ENCODE measurements at regions not wholly inside any gene's neighbourhood (a gene's known extent, or its start where the extent isn't known, plus 50 kb on each side); places are given as distances from the start of the nearest gene placed in this dataset.
"Not testable (repeated sequence)": the region's sequence is repeated elsewhere in the genome, so short reads cannot be mapped to it uniquely, and the experiment has no call there.

- DNase-seq (ENCODE audit: low spot score) (no peak), ATAC-seq (no peak)
- intact Hi-C loops (cut with DNase I) = no loop called here
Measured at GRCh38 chr3:110887176-110887575, 184.4 kb upstream of the NECTIN3 start.

GRCh38 chr3:110888625-110889375, 182.8 kb upstream of the NECTIN3 start:
- intact Hi-C loops (cut with DNase I); ATAC-seq; DNase-seq (ENCODE audit: low spot score): not testable (repeated sequence)

GRCh38 chr3:110889376-110889699, 182.3 kb upstream of the NECTIN3 start:
- ATAC-seq; DNase-seq (ENCODE audit: low spot score); intact Hi-C loops (cut with DNase I): not testable (repeated sequence)

- ATAC-seq (no peak), DNase-seq (ENCODE audit: low spot score) (no peak)
- intact Hi-C loops (cut with DNase I) = no loop called here
Measured at GRCh38 chr3:110894574-110894973, 177.0 kb upstream of the NECTIN3 start.

- DNase-seq (ENCODE audit: low spot score) (no peak), ATAC-seq (no peak)
- intact Hi-C loops (cut with DNase I) = no loop called here
Measured at GRCh38 chr3:110895054-110895453, 176.6 kb upstream of the NECTIN3 start.

- ATAC-seq = no peak
- intact Hi-C loops (cut with DNase I) = no loop called here
- DNase-seq (ENCODE audit: low spot score) = no peak
Measured at GRCh38 chr3:110897046-110897445, 174.6 kb upstream of the NECTIN3 start.

GRCh38 chr3:110900576-110900975, 171.0 kb upstream of the NECTIN3 start:
- DNase-seq (ENCODE audit: low spot score) = no peak
- intact Hi-C loops (cut with DNase I) = no loop called here
- peak; percentile 46 for ATAC-seq

GRCh38 chr3:110901536-110901935, 170.1 kb upstream of the NECTIN3 start:
- no peak for DNase-seq (ENCODE audit: low spot score)
- no peak for ATAC-seq
- intact Hi-C loops (cut with DNase I) = no loop called here

GRCh38 chr3:110902453-110903085, 169.0 kb upstream of the NECTIN3 start:
- no peak for DNase-seq (ENCODE audit: low spot score)
- no peak for ATAC-seq

GRCh38 chr3:110903771-110904519, 167.7 kb upstream of the NECTIN3 start:
- ATAC-seq (no peak), DNase-seq (ENCODE audit: low spot score) (no peak)
- intact Hi-C loops (cut with DNase I) = no loop called here

More at GRCh38 chr3:110902453-110903085, 169.0 kb upstream of the NECTIN3 start:
- intact Hi-C loops (cut with DNase I) = no loop called here

- no peak for ATAC-seq
- intact Hi-C loops (cut with DNase I) = no loop called here
- no peak for DNase-seq (ENCODE audit: low spot score)
Measured at GRCh38 chr3:110904520-110904890, 167.1 kb upstream of the NECTIN3 start.

- no peak for DNase-seq (ENCODE audit: low spot score)
- intact Hi-C loops (cut with DNase I) = no loop called here
- no peak for ATAC-seq
Measured at GRCh38 chr3:110905121-110905520, 166.5 kb upstream of the NECTIN3 start.

GRCh38 chr3:110909839-110910238, 161.8 kb upstream of the NECTIN3 start:
- DNase-seq (ENCODE audit: low spot score) = no peak
- ATAC-seq = no peak
- intact Hi-C loops (cut with DNase I) = no loop called here

- no peak for ATAC-seq
- no peak for DNase-seq (ENCODE audit: low spot score)
- intact Hi-C loops (cut with DNase I) = no loop called here
Measured at GRCh38 chr3:110910346-110910955, 161.2 kb upstream of the NECTIN3 start.

- DNase-seq (ENCODE audit: low spot score) (no peak), ATAC-seq (no peak)
- intact Hi-C loops (cut with DNase I) = no loop called here
Measured at GRCh38 chr3:110918963-110919362, 152.7 kb upstream of the NECTIN3 start.

- DNase-seq (ENCODE audit: low spot score) (no peak), ATAC-seq (peak; percentile 79)
- intact Hi-C loops (cut with DNase I) = no loop called here
Measured at GRCh38 chr3:110925798-110926197, 145.8 kb upstream of the NECTIN3 start.

GRCh38 chr3:110928016-110928662, 143.5 kb upstream of the NECTIN3 start:
- ATAC-seq (no peak), DNase-seq (ENCODE audit: low spot score) (no peak)
- intact Hi-C loops (cut with DNase I) = no loop called here

GRCh38 chr3:110929816-110930215, 141.8 kb upstream of the NECTIN3 start:
- DNase-seq (ENCODE audit: low spot score) (no peak), ATAC-seq (no peak)
- intact Hi-C loops (cut with DNase I) = no loop called here

- intact Hi-C loops (cut with DNase I) = no loop called here
- DNase-seq (ENCODE audit: low spot score) (no peak), ATAC-seq (peak; percentile 30)
Measured at GRCh38 chr3:110932567-110932966, 139.0 kb upstream of the NECTIN3 start.
